ENCODE measurements at regions not wholly inside any gene's neighbourhood (a gene's known extent, or its start where the extent isn't known, plus 50 kb on each side); places are given as distances from the start of the nearest gene placed in this dataset.

- peak; percentile 15 for TF ChIP-seq RBBP5 (IDR thresholded peaks at IDR 0.05; ENCODE audit: borderline replicate concordance, insufficient read depth, low read length, poor library complexity, severe bottlenecking)
Measured at GRCh38 chr1:54459140-54459539, 52.9 kb upstream of the SSBP3 start (continued).

GRCh38 chr1:54456921-54457529, 50.8 kb upstream of the SSBP3 start:
- TF ChIP-seq CUX1 (CRISPR knock-in tag; IDR thresholded peaks at IDR 0.05) (no peak), RBBP5 (IDR thresholded peaks at IDR 0.05; ENCODE audit: borderline replicate concordance, insufficient read depth, low read length, poor library complexity, severe bottlenecking) (no peak), ZNF121 (CRISPR knock-in tag; conservative IDR thresholded peaks at IDR 0.05) (peak; percentile 84), ZBTB33 (CRISPR knock-in tag; IDR thresholded peaks at IDR 0.05) (peak; percentile 16; the same call in 1 of the 2 replicates), RBM25 (IDR thresholded peaks at IDR 0.05; ENCODE audit: low read depth, low read length, severe bottlenecking) (peak; percentile 7)
- ChIA-PET CTCF (ENCODE audit: low intra/inter-chr PET ratio) (no interaction called here), POLR2A (interaction anchor here (0.5 to 1.0 kb wide), 3 partner anchors 8 to 49 kb away, joined by 3 to 5 read pairs (median 4); no protein-coding TSS in a partner anchor)
- Histone ChIP-seq H3K4me3 (no peak overlapping the region), H3K79me2 (ENCODE audit: control insufficient read depth, insufficient read depth, low read length) (no peaks in the 10 kb centered on the region), H3K27ac (ENCODE audit: extremely low read depth, low read depth, low read length) (no peak overlapping the region), H3K4me1 (replicated peaks in 1 of 2; ENCODE audit: control insufficient read depth in 2 of 2, insufficient read depth in 2 of 2, low read length in 2 of 2) (peaks cover 13 to 18% of the 10 kb centered on the region in 2 experiments; a peak in 4 of 5 replicates), H2AFZ (ENCODE audit: low read depth, low read length) (no peak overlapping the region), H3K9me1 (ENCODE audit: control insufficient read depth, insufficient read depth, low read length) (no peaks in the 10 kb centered on the region), H3K36me3 (ENCODE audit: control insufficient read depth, insufficient read depth, low read length) (no peaks in the 10 kb centered on the region), H3K27me3 (ENCODE audit: control insufficient read depth in 2 of 2, insufficient read depth in 2 of 2, low read length in 2 of 2) (no peaks in the 10 kb centered on the region), H3K9ac (ENCODE audit: insufficient read depth in 1 of 2, low read depth in 2 of 2, low read length in 2 of 2) (0 out of 4 replicates have a peak overlapping the region, but pooled peaks of 1 of the 2 experiments have one; percentile 14), H4K20me1 (replicated peaks; ENCODE audit: control insufficient read depth, insufficient read depth, low read length) (no peaks in the 10 kb centered on the region), H3K4me2 (ENCODE audit: insufficient read depth, low read length) (no peak overlapping the region), H3K9me3 (replicated peaks; ENCODE audit: control insufficient read depth, insufficient read depth, low read depth, low read length) (0 out of 2 replicates have a peak, but pooled peaks cover 2% of the 10 kb centered on the region)
- intact Hi-C loops (cut with micrococcal nuclease): no loop called here
- 53% methylated on average over 6 of the region's 6 CpGs for WGBS (ENCODE audit: insufficient coverage, low coverage, missing lambda C conversion rate)
- FAIRE-seq (no peak), ATAC-seq (no peak), DNase-seq (ENCODE audit: extremely low read depth in 1 of 4, low spot score in 3 of 4) (no peak)
- BruUV-seq (replicated peaks): no TSS peak
- in situ Hi-C loops (cut with MboI): no loop called here

Measured in K562 (cell line).